ENCODE measurements at regions not wholly inside any gene's neighbourhood (a gene's known extent, or its start where the extent isn't known, plus 50 kb on each side); places are given as distances from the start of the nearest gene placed in this dataset.

DNA sequence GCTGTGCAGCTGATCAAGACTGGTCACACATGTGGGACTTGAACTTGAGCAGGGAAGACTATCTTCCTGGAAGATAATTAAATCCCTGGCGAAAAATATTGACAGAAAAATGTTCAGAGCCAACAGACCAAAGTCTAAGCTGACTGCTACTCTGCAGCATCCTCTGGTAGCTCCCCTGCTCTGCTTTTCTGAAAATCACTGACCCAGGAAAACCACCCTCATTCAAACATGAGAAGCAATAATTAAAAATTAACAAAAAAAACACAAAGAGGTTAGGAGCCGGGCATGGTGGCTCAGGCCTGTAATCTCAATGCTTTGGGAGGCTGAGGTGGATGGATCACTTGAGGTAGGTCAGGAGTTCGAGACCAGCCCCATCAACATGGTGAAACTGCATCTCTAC lies 151.9 kb downstream of the SCG2 start:
- intact Hi-C loops (cut with micrococcal nuclease) = no loop called here
- no peak for DNase-seq
- H3K27ac ChIP-seq (ENCODE audit: low read depth in 1 of 2, low read length in 2 of 2) = no peak overlapping the region
- H3K27me3 Mint-ChIP-seq (ENCODE audit: low read depth in 3 of 3) = peaks cover 0 to 3% (median 0%) of the 10 kb centered on the region in 3 donors
- no peaks in the 10 kb centered on the region for H3K36me3 Mint-ChIP-seq
- H3K4me2 ChIP-seq (replicated peaks; ENCODE audit: extremely low read depth, low read length, poor library complexity, severe bottlenecking) = no peak overlapping the region
- H3K4me3 Mint-ChIP-seq = no peak overlapping the region
- TF ChIP-seq, protein P1, sequence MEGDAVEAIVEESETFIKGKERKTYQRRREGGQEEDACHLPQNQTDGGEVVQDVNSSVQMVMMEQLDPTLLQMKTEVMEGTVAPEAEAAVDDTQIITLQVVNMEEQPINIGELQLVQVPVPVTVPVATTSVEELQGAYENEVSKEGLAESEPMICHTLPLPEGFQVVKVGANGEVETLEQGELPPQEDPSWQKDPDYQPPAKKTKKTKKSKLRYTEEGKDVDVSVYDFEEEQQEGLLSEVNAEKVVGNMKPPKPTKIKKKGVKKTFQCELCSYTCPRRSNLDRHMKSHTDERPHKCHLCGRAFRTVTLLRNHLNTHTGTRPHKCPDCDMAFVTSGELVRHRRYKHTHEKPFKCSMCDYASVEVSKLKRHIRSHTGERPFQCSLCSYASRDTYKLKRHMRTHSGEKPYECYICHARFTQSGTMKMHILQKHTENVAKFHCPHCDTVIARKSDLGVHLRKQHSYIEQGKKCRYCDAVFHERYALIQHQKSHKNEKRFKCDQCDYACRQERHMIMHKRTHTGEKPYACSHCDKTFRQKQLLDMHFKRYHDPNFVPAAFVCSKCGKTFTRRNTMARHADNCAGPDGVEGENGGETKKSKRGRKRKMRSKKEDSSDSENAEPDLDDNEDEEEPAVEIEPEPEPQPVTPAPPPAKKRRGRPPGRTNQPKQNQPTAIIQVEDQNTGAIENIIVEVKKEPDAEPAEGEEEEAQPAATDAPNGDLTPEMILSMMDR (IDR thresholded peaks at IDR 0.05) = no peak
- no peak overlapping the region for H2AFZ ChIP-seq (ENCODE audit: insufficient read depth, low read depth, low read length, poor library complexity, severe bottlenecking)
- H3K27me3 ChIP-seq (ENCODE audit: control insufficient read depth in 2 of 2, insufficient read depth in 2 of 2, low read length in 2 of 2) = no peaks in the 10 kb centered on the region
- H3K9me3 Mint-ChIP-seq = peaks cover 5 to 19% (median 10%) of the 10 kb centered on the region in 7 donors
- H3K79me2 ChIP-seq (ENCODE audit: insufficient read depth, low read length) = no peaks in the 10 kb centered on the region
- WGBS (ENCODE audit: insufficient coverage) = 78% methylated on average over 1 of the region's 3 CpGs
- H3K9me3 ChIP-seq (replicated peaks in 1 of 2; ENCODE audit: control insufficient read depth in 1 of 2, insufficient read depth in 1 of 2, low read length in 2 of 2) = peaks cover 8 to 15% of the 10 kb centered on the region in 2 donors
- H3K4me3 ChIP-seq (replicated peaks in 1 of 3; ENCODE audit: low read depth in 2 of 3, low read length in 3 of 3) = no peak overlapping the region
- H3K36me3 ChIP-seq (replicated peaks in 1 of 2; ENCODE audit: control insufficient read depth in 1 of 2, insufficient read depth in 2 of 2, low read length in 2 of 2) = no peaks in the 10 kb centered on the region
- no peaks in the 10 kb centered on the region for H3K4me1 Mint-ChIP-seq
- H3K9ac ChIP-seq (ENCODE audit: insufficient read depth, low read length, poor library complexity, severe bottlenecking) = no peak overlapping the region
- H3K4me1 ChIP-seq (ENCODE audit: control insufficient read depth in 1 of 2, insufficient read depth in 2 of 2, low read length in 2 of 2) = no peaks in the 10 kb centered on the region
- H3K27ac Mint-ChIP-seq = no peak overlapping the region
- no peaks in the 10 kb centered on the region for H4K20me1 ChIP-seq (ENCODE audit: insufficient read depth, low read length)

DNA sequence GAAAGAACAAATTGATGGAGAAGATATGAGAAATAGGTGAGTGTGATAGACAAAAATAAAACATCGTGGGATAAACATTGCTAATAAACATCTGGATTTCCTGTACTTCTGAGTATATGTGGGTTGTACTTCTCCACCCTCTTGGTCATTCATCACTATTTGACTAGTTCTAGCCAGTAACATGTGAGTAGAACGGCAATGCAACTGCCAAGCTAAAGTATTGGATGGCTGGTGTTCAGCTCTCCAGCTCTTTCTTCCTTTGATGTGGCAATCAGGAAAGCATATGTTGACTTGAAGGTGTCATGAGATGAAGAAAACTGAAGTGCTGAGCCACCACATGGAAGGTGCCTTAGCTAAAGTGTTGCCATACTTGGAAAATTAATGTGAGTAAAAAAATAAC lies 144.9 kb downstream of the SCG2 start:
- peaks cover 5 to 8% of the 10 kb centered on the region in 2 donors for H3K36me3 Mint-ChIP-seq
- H3K9me3 Mint-ChIP-seq = peaks cover 4 to 12% (median 6%) of the 10 kb centered on the region in 7 donors
- peaks cover 27% of the 10 kb centered on the region for H3K4me1 Mint-ChIP-seq

More for the DNA sequence above, 144.9 kb downstream of the SCG2 start:
- H3K9me3 ChIP-seq (replicated peaks in 1 of 2; ENCODE audit: control insufficient read depth in 1 of 2, insufficient read depth in 1 of 2, low read length in 2 of 2) = peaks cover 0 to 2% of the 10 kb centered on the region in 2 donors
- no peak overlapping the region for H3K4me3 ChIP-seq (replicated peaks in 1 of 3; ENCODE audit: low read depth in 2 of 3, low read length in 3 of 3)
- TF ChIP-seq, protein P1 (IDR thresholded peaks at IDR 0.05) = no peak
- no peaks in the 10 kb centered on the region for H3K79me2 ChIP-seq (ENCODE audit: insufficient read depth, low read length)
- no peak for DNase-seq
- intact Hi-C loops (cut with micrococcal nuclease) = no loop called here
- H3K9ac ChIP-seq (ENCODE audit: insufficient read depth, low read length, poor library complexity, severe bottlenecking) = no peak overlapping the region
- H3K4me2 ChIP-seq (replicated peaks; ENCODE audit: extremely low read depth, low read length, poor library complexity, severe bottlenecking) = no peak overlapping the region
- no peak overlapping the region for H2AFZ ChIP-seq (ENCODE audit: insufficient read depth, low read depth, low read length, poor library complexity, severe bottlenecking)
- H3K4me3 Mint-ChIP-seq = no peak overlapping the region
- H3K27ac ChIP-seq (ENCODE audit: low read depth in 1 of 2, low read length in 2 of 2) = no peak overlapping the region
- WGBS (ENCODE audit: insufficient coverage) = 57% methylated on average over 1 of the region's 2 CpGs
- peaks cover 0 to under 1% (median 0%) of the 10 kb centered on the region in 3 donors for H3K27me3 Mint-ChIP-seq (ENCODE audit: low read depth in 3 of 3)
- H3K27ac Mint-ChIP-seq = no peak overlapping the region
- no peaks in the 10 kb centered on the region for H3K36me3 ChIP-seq (replicated peaks in 1 of 2; ENCODE audit: control insufficient read depth in 1 of 2, insufficient read depth in 2 of 2, low read length in 2 of 2)
- H3K27me3 ChIP-seq (ENCODE audit: control insufficient read depth in 2 of 2, insufficient read depth in 2 of 2, low read length in 2 of 2) = no peaks in the 10 kb centered on the region
- H4K20me1 ChIP-seq (ENCODE audit: insufficient read depth, low read length) = no peaks in the 10 kb centered on the region
- peaks cover 26 to 33% of the 10 kb centered on the region in 2 donors for H3K4me1 ChIP-seq (ENCODE audit: control insufficient read depth in 1 of 2, insufficient read depth in 2 of 2, low read length in 2 of 2)
